Lower leg skin (tissue), 3 donors: ENCODE measurements at regions not wholly inside any gene's neighbourhood (a gene's known extent, or its start where the extent isn't known, plus 50 kb on each side); places are given as distances from the start of the nearest gene placed in this dataset.

Experiments
- POLR2A ChIP-seq, 2 donors: fragments of 450-650 bp; IDR thresholded peaks; one replicate each; pipeline ENCODE4 v1.6.1; 2016 to 2017; ENCODE audit warnings: antibody characterized with exemption in 2 of 2, mild to moderate bottlenecking in 1 of 2, moderate library complexity in 1 of 2
- TF ChIP-seq, protein P1 (sequence below), 3 donors: fragments of 450-650 bp; IDR thresholded peaks; one replicate each; pipeline ENCODE4 v1.5.1; 2016; ENCODE audit warnings: antibody characterized with exemption in 3 of 3, mild to moderate bottlenecking in 3 of 3, moderate library complexity in 2 of 3

- TF ChIP-seq, protein P1, sequence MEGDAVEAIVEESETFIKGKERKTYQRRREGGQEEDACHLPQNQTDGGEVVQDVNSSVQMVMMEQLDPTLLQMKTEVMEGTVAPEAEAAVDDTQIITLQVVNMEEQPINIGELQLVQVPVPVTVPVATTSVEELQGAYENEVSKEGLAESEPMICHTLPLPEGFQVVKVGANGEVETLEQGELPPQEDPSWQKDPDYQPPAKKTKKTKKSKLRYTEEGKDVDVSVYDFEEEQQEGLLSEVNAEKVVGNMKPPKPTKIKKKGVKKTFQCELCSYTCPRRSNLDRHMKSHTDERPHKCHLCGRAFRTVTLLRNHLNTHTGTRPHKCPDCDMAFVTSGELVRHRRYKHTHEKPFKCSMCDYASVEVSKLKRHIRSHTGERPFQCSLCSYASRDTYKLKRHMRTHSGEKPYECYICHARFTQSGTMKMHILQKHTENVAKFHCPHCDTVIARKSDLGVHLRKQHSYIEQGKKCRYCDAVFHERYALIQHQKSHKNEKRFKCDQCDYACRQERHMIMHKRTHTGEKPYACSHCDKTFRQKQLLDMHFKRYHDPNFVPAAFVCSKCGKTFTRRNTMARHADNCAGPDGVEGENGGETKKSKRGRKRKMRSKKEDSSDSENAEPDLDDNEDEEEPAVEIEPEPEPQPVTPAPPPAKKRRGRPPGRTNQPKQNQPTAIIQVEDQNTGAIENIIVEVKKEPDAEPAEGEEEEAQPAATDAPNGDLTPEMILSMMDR (IDR thresholded peaks at IDR 0.05), result no peak
- TF ChIP-seq POLR2A (IDR thresholded peaks at IDR 0.05), result no peak
Observed at GRCh38 chr14:61129168-61129745, 148.2 kb downstream of the SLC38A6 start.
